GM12864 (cell line): ENCODE measurements at regions not wholly inside any gene's neighbourhood (a gene's known extent, or its start where the extent isn't known, plus 50 kb on each side); places are given as distances from the start of the nearest gene placed in this dataset.
A peak's percentile ranks its signal among the peaks of the same experiment; 100 is the strongest.

Source experiments
- DNase-seq: peaks from one replicate; pipeline ENCODE4 v3.0.0-alpha.2; 2011; ENCODE audit warnings: low read depth
- H3K4me3 ChIP-seq: 2 replicates; pipeline ENCODE4 v1.5.1; 2011; ENCODE audit warnings: mild to moderate bottlenecking, low read depth, low read length, control low read depth
- TF ChIP-seq, protein P1 (sequence below): IDR thresholded peaks from 2 replicates; pipeline ENCODE4 v1.5.1; 2011; ENCODE audit warnings: low read depth, mild to moderate bottlenecking, moderate library complexity, low read length, control low read depth, inconsistent platforms; ENCODE audit errors: missing control alignments

DNA sequence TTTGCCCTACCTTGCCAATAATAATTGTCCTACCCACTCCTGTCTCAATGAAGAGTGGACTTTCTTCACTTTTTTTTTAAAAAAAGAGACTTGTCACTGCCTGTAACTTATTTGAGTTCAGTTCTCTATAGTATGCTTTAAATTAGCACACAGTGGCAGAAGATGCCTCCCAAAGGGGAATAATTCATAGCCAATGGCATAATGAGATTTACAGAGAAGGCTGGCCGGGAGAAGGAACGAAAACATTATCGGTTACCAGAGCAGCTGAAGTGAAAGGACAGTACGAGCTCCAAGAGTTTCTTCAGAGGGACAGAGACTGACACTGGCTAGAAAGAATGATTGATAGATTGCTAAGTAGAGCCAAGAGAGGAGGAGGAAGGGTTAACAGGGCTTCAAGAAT is 356.3 kb downstream of the EMP1 start:
- TF ChIP-seq, protein P1, sequence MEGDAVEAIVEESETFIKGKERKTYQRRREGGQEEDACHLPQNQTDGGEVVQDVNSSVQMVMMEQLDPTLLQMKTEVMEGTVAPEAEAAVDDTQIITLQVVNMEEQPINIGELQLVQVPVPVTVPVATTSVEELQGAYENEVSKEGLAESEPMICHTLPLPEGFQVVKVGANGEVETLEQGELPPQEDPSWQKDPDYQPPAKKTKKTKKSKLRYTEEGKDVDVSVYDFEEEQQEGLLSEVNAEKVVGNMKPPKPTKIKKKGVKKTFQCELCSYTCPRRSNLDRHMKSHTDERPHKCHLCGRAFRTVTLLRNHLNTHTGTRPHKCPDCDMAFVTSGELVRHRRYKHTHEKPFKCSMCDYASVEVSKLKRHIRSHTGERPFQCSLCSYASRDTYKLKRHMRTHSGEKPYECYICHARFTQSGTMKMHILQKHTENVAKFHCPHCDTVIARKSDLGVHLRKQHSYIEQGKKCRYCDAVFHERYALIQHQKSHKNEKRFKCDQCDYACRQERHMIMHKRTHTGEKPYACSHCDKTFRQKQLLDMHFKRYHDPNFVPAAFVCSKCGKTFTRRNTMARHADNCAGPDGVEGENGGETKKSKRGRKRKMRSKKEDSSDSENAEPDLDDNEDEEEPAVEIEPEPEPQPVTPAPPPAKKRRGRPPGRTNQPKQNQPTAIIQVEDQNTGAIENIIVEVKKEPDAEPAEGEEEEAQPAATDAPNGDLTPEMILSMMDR = no peak
- no peak for DNase-seq
- no peak overlapping the region for H3K4me3 ChIP-seq

GRCh38 chr12:13547283-13547682 is 350.8 kb downstream of the EMP1 start:
- DNase-seq = no peak
- TF ChIP-seq, protein P1 = no peak
- no peak overlapping the region for H3K4me3 ChIP-seq

GRCh38 chr12:13546231-13546630 is 349.7 kb downstream of the EMP1 start:
- DNase-seq = no peak
- no peak overlapping the region for H3K4me3 ChIP-seq
- TF ChIP-seq, protein P1 = no peak

DNA sequence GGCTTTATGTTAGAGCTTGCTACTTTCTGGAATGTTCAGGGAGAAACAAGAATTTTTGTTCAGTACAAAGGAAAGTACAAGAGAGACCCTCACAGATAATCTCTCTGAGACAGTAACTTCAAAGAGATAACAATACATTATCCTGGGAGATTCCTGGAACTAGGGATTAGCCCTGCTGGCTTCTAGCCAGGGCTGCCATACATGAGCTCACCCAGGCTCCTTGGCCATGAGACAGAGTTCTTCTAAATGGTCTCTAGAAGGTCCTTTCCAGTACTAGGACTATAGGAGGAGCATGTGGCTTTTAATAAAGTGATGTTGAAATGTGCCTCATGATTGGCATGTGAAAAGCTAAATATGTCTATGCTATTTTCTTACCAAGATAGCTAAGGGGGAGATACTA is 342.5 kb downstream of the EMP1 start:
- no peak overlapping the region for H3K4me3 ChIP-seq
- no peak for DNase-seq
- TF ChIP-seq, protein P1 = no peak

DNA sequence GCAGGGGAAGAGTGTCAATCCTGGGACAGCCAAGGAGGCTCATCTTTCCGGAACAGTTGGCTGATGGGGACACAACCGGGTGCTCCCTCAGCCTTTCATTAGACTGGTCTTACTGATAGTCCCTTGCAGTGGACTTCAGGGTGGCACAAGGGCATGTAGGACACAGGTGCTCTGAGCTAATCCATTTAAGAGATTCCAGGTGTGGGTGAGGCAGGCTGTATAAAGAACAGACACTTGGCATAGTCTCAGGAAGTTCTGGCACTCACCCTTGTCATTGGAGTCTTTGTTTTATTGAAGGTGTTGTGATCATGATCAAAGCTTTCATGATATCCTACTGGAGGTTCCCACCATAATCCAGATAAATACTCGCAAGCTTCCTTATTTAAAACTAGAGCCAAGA is 341.6 kb downstream of the EMP1 start:
- TF ChIP-seq, protein P1 = no peak
- no peak overlapping the region for H3K4me3 ChIP-seq
- DNase-seq = no peak

GRCh38 chr12:13537623-13538022 is 341.1 kb downstream of the EMP1 start:
- TF ChIP-seq, protein P1 = no peak
- no peak overlapping the region for H3K4me3 ChIP-seq
- DNase-seq = peak; percentile 8

- DNase-seq = peak; percentile 36
- no peak overlapping the region for H3K4me3 ChIP-seq
- TF ChIP-seq, protein P1 = no peak
Measured at GRCh38 chr12:13536219-13536910, 339.8 kb downstream of the EMP1 start.
